Stomach (tissue), 8 donors: ENCODE measurements at regions not wholly inside any gene's neighbourhood (a gene's known extent, or its start where the extent isn't known, plus 50 kb on each side); places are given as distances from the start of the nearest gene placed in this dataset.
"Not testable (repeated sequence)": the region's sequence is repeated elsewhere in the genome, so short reads cannot be mapped to it uniquely, and the experiment has no call there.

Source experiments
- DNase-seq, 2 donors: peaks; one replicate each; pipeline versions ENCODE4 v3.0.0 to v3.0.0-alpha.2; 2013 to 2019
- H3K27ac ChIP-seq, 5 donors: fragments of 200-600 bp in 4 of 5; sonication (generic) in 4 of 5; one replicate each; pipeline ENCODE4 v1.5.1; 2013 to 2019; ENCODE audit warnings: mild to moderate bottlenecking in 1 of 5, moderate library complexity in 1 of 5
- H3K27me3 ChIP-seq, 3 donors: fragments of 200-600 bp; sonication (generic); one replicate each; pipeline ENCODE4 v1.5.1; 2017 to 2019; ENCODE audit warnings: mixed run types in 1 of 3
- H3K36me3 ChIP-seq, 4 donors: fragments of 200-600 bp; sonication (generic); 1 replicate in 3 of 4; 2 replicates in 1 of 4; pipeline ENCODE4 v1.5.1; 2016 to 2019
- H3K4me1 ChIP-seq, 4 donors: fragments of 200-600 bp; sonication (generic); one replicate each; pipeline ENCODE4 v1.5.1; 2016 to 2019
- H3K4me3 ChIP-seq, 4 donors: fragments of 200-600 bp; sonication (generic) in 3 of 4; one replicate each; pipeline ENCODE4 v1.5.1; 2016 to 2019; ENCODE audit warnings: mild to moderate bottlenecking in 1 of 4
- H3K9me3 ChIP-seq, 4 donors: fragments of 200-600 bp; sonication (generic); one replicate each; pipeline ENCODE4 v1.5.1; 2016 to 2019
- EP300 ChIP-seq: sonication (generic); formaldehyde crosslinking; IDR thresholded peaks from one replicate; pipeline ENCODE4 v1.6.1; 2017; ENCODE audit warnings: antibody characterized with exemption
- POLR2A ChIP-seq, 4 donors: fragments of 450-650 bp; IDR thresholded peaks; one replicate each; pipeline ENCODE4 v1.6.1; 2016; ENCODE audit warnings: antibody characterized with exemption in 4 of 4, control low read depth in 2 of 4, mild to moderate bottlenecking in 1 of 4, moderate library complexity in 1 of 4
- POLR2AphosphoS5 ChIP-seq, 3 donors: sonication (generic); formaldehyde crosslinking; IDR thresholded peaks; one replicate each; pipeline ENCODE4 v1.6.1; 2016; ENCODE audit warnings: antibody characterized with exemption in 3 of 3
- WGBS, 5 donors: extraction: QIAGEN DNeasy Blood & Tissue Kit in 3 of 5; methylation state at CpG; one replicate each; pipeline versions ENCODE4 v1.1.5 to v1.1.7; 2013 to 2018; 5-methylcytosine and 5-hydroxymethylcytosine counted together
- intact Hi-C: fragments of 100-400 bp; cut with DNase I; formaldehyde crosslinking; loops from one replicate; pipeline ENCODE4 v1.15.1; 2023; ENCODE audit warnings: low total_unique reads
- TF ChIP-seq, protein P1 (sequence below), 7 experiments: fragments of 450-650 bp in 4 of 7; fragments of 200-600 bp in 3 of 7; sonication (generic) in 3 of 7; IDR thresholded peaks; one replicate each; pipeline ENCODE4 v1.5.1; 2016 to 2019; ENCODE audit warnings: antibody characterized with exemption in 7 of 7, control low read depth in 2 of 7, mild to moderate bottlenecking in 1 of 7
- donor health status: healthy with polysubstance abuse.
- donor health status: Bipolar disorder and iron deficiency.
- donor health status: healthy.

- 46 to 71% (median 65%) methylated on average over 5 of the region's 5 CpGs for WGBS, 5 donors
- TF ChIP-seq POLR2A (IDR thresholded peaks at IDR 0.05) (no peak), POLR2AphosphoS5 (IDR thresholded peaks at IDR 0.05) (no peak), EP300 (no peak)
- TF ChIP-seq, protein P1, sequence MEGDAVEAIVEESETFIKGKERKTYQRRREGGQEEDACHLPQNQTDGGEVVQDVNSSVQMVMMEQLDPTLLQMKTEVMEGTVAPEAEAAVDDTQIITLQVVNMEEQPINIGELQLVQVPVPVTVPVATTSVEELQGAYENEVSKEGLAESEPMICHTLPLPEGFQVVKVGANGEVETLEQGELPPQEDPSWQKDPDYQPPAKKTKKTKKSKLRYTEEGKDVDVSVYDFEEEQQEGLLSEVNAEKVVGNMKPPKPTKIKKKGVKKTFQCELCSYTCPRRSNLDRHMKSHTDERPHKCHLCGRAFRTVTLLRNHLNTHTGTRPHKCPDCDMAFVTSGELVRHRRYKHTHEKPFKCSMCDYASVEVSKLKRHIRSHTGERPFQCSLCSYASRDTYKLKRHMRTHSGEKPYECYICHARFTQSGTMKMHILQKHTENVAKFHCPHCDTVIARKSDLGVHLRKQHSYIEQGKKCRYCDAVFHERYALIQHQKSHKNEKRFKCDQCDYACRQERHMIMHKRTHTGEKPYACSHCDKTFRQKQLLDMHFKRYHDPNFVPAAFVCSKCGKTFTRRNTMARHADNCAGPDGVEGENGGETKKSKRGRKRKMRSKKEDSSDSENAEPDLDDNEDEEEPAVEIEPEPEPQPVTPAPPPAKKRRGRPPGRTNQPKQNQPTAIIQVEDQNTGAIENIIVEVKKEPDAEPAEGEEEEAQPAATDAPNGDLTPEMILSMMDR (IDR thresholded peaks at IDR 0.05): no peak
- H3K27ac ChIP-seq: no peak overlapping the region
Observed at GRCh38 chr15:20341901-20342600, 199.5 kb downstream of the GOLGA6L6 start.

DNA sequence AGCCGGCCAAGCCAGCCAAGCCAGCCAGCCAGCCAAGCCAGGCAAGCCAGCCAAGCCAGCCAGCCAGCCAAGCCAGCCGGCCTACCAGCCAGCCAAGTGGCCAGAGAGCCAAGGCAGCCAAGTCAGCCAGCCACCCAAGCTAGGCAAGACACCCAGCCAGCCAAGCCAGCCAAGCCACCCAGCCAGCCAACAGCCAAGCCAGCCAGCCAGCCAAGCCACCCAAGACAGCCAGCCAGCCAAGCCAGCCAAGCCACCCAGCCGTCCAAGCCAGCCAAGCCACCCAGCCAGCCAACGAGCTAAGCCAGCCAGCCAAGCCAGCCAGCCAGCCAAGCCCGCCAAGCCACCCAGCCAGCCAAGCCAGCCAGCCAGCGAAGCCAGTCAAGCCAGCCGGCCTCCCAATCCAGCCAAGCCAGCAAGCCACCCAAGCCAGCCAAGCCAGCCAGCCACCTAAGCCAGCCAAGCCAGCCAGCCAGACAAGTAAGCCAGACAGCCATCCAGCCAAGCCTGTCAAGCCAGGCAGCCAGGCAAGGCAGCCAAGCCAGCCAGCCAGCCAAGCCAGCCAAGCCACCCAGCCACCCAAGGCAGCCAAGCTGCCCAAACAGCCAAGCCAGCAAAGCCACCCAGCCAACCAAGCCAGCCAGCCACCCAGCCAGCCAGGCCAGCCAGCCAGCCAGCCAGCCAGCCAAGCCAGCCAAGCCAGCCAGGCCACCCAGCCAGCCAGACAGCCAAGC is 200.5 kb downstream of the GOLGA6L6 start:
- TF ChIP-seq POLR2AphosphoS5 (IDR thresholded peaks at IDR 0.05) (no peak), EP300 (no peak)
- TF ChIP-seq, protein P1 (IDR thresholded peaks at IDR 0.05): peak in 1 of 7 experiments; percentile 17
- WGBS, 5 donors: 65 to 75% (median 70%) methylated on average over 7 of the region's 7 CpGs
- Histone ChIP-seq H3K27me3 (no peaks in the 10 kb centered on the region), H3K27ac (no peak overlapping the region), H3K4me1 (no peaks in the 10 kb centered on the region), H3K9me3 (peaks cover 25 to 73% (median 42%) of the 10 kb centered on the region in 4 donors), H3K4me3 (no peak overlapping the region), H3K36me3 (no peaks in the 10 kb centered on the region)
- DNase-seq: peak; percentile 25 to 67
- intact Hi-C loops: loop anchor here (10.0 kb wide), 2 partner anchors 86 to 1914 kb away; no protein-coding TSS in a partner anchor

More at GRCh38 chr15:20341901-20342600, 199.5 kb downstream of the GOLGA6L6 start:
- Histone ChIP-seq H3K27me3 (no peaks in the 10 kb centered on the region), H3K4me1 (no peaks in the 10 kb centered on the region), H3K9me3 (peaks cover 24 to 76% (median 49%) of the 10 kb centered on the region in 4 donors), H3K4me3 (no peak overlapping the region), H3K36me3 (no peaks in the 10 kb centered on the region)
- DNase-seq: peak; percentile 17 to 72
- intact Hi-C loops: loop anchor here (10.0 kb wide), 2 partner anchors 87 to 1913 kb away; no protein-coding TSS in a partner anchor

DNA sequence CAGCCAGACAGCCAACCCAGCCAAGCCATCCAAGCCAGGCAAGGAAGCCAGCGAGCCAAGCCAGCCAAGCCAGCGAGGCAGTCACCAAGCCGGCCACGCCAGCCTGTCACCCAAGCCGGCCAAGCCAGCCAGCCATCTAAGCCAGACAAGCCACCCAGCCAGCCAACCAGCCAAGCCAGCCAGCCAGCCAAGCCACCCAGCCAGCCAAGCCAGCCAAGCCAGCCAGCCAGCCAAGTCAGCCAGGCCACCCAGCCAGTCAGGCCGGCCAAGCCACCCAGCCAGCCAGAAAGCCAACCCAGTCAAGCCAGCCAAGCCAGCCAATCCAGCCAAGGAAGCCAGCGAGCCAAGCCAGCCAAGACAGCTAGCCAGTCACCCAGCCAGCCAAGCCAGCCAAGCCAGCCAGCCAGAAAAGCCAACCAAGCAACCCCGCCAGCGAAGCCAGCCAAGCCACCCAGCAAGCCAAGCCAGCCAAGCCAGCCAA is 201.2 kb downstream of the GOLGA6L6 start:
- H3K27me3 ChIP-seq: no peaks in the 10 kb centered on the region
- TF ChIP-seq, protein P1 (IDR thresholded peaks at IDR 0.05): no peak
- TF ChIP-seq POLR2AphosphoS5 (IDR thresholded peaks at IDR 0.05) (no peak), EP300 (no peak), POLR2A (IDR thresholded peaks at IDR 0.05) (no peak)
- no peak overlapping the region for H3K4me3 ChIP-seq
- peak; percentile 14 to 51 for DNase-seq
- no peaks in the 10 kb centered on the region for H3K36me3 ChIP-seq
- H3K27ac ChIP-seq: no peak overlapping the region
- intact Hi-C loops: loop anchor here (10.0 kb wide), 2 partner anchors 86 to 1914 kb away; no protein-coding TSS in a partner anchor
- no peaks in the 10 kb centered on the region for H3K4me1 ChIP-seq
- 58 to 81% (median 75%) methylated on average over 9 of the region's 9 CpGs for WGBS, 5 donors
- peaks cover 25 to 66% (median 39%) of the 10 kb centered on the region in 4 donors for H3K9me3 ChIP-seq

GRCh38 chr15:20339086-20339791 is 202.4 kb downstream of the GOLGA6L6 start:
- 69 to 76% (median 75%) methylated on average over 17 of the region's 17 CpGs for WGBS, 5 donors
- DNase-seq, H3K36me3 ChIP-seq, H3K27ac ChIP-seq, H3K4me1 ChIP-seq, H3K27me3 ChIP-seq, intact Hi-C loops, H3K4me3 ChIP-seq: not testable (repeated sequence)
- H3K9me3 ChIP-seq: peaks cover 25 to 54% (median 33%) of the 10 kb centered on the region in 4 donors

- WGBS, 5 donors: 82 to 86% (median 84%) methylated on average over 13 of the region's 13 CpGs
- DNase-seq, H3K27me3 ChIP-seq, H3K27ac ChIP-seq, intact Hi-C loops, H3K36me3 ChIP-seq, H3K4me3 ChIP-seq, H3K4me1 ChIP-seq: not testable (repeated sequence)
- peaks cover 25 to 49% (median 28%) of the 10 kb centered on the region in 4 donors for H3K9me3 ChIP-seq
Observed at GRCh38 chr15:20338671-20339070, 202.9 kb downstream of the GOLGA6L6 start.

GRCh38 chr15:20337238-20337637 is 204.4 kb downstream of the GOLGA6L6 start:
- H3K4me1 ChIP-seq, DNase-seq, intact Hi-C loops, H3K27me3 ChIP-seq, H3K4me3 ChIP-seq, H3K27ac ChIP-seq, H3K36me3 ChIP-seq: not testable (repeated sequence)
- 83 to 91% (median 87%) methylated on average over 5 of the region's 5 CpGs for WGBS, 5 donors
- H3K9me3 ChIP-seq: peaks cover 24 to 44% (median 25%) of the 10 kb centered on the region in 4 donors

- H3K36me3 ChIP-seq, intact Hi-C loops, DNase-seq, H3K4me3 ChIP-seq, H3K27me3 ChIP-seq, H3K27ac ChIP-seq, H3K4me1 ChIP-seq: not testable (repeated sequence)
- 93 to 98% (median 96%) methylated on average over 6 of the region's 6 CpGs; no CpG with 5 or more reads in 1 of the 5 donors for WGBS, 5 donors
- peaks cover 4 to 19% (median 6%) of the 10 kb centered on the region in 4 donors for H3K9me3 ChIP-seq
Observed at GRCh38 chr15:20334451-20334850, 207.1 kb downstream of the GOLGA6L6 start.
